Colonic mucosa (tissue), 4 donors: ENCODE measurements at regions not wholly inside any gene's neighbourhood (a gene's known extent, or its start where the extent isn't known, plus 50 kb on each side); places are given as distances from the start of the nearest gene placed in this dataset.

Source experiments
- DNase-seq: peaks from one replicate; pipeline ENCODE4 v3.0.0-alpha.2; 2020
- H3K27ac ChIP-seq: fragments of 200-600 bp; one replicate; pipeline ENCODE4 v1.8.0; 2021
- H3K27me3 ChIP-seq: fragments of 200-600 bp; one replicate; pipeline ENCODE4 v1.8.0; 2021
- H3K36me3 ChIP-seq: fragments of 200-600 bp; one replicate; pipeline ENCODE4 v1.8.0; 2021
- H3K4me1 ChIP-seq: fragments of 200-600 bp; one replicate; pipeline ENCODE4 v1.8.0; 2021; ENCODE audit warnings: mild to moderate bottlenecking
- H3K4me3 ChIP-seq: fragments of 200-600 bp; one replicate; pipeline ENCODE4 v1.8.0; 2021
- H3K9ac ChIP-seq, 2 donors: one replicate each; pipeline ENCODE4 v1.7.0; 2013; ENCODE audit warnings: control low read depth in 2 of 2, low read depth in 2 of 2, low read length in 2 of 2
- H3K9me3 ChIP-seq: fragments of 200-600 bp; one replicate; pipeline ENCODE4 v1.8.0; 2021
- intact Hi-C: fragments of 100-400 bp; cut with DNase I; formaldehyde crosslinking; loops from one replicate; pipeline ENCODE4 v1.14.1; 2022
- TF ChIP-seq, protein P1 (sequence below): fragments of 200-600 bp; IDR thresholded peaks from one replicate; pipeline ENCODE4 v1.8.0; 2022; ENCODE audit warnings: antibody characterized with exemption, mild to moderate bottlenecking
- donor health status: healthy.
- donor health status: DM: no; HTN: no; CAD: no.
- donor health status: DM: no; HTN: no; CAD: no.

DNA sequence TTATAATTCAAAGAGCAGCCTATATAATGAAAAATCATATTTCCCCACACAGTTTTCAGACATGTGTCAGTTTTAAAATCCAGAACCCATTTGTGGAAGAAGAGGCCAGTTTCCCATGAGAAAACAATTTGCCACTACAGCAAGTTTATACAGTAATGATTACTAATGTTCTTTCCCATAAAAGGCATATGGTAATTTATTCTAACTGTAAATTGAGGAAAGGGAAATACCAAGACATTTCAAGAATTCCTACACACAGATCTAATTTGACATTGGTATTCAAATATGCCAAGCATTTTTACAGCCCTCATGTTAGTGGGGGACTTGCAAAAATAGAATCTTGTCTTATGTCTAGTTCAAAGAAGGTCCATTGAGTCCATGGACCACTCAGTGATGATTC lies 1368.6 kb downstream of the FSTL5 start:
- TF ChIP-seq, protein P1, sequence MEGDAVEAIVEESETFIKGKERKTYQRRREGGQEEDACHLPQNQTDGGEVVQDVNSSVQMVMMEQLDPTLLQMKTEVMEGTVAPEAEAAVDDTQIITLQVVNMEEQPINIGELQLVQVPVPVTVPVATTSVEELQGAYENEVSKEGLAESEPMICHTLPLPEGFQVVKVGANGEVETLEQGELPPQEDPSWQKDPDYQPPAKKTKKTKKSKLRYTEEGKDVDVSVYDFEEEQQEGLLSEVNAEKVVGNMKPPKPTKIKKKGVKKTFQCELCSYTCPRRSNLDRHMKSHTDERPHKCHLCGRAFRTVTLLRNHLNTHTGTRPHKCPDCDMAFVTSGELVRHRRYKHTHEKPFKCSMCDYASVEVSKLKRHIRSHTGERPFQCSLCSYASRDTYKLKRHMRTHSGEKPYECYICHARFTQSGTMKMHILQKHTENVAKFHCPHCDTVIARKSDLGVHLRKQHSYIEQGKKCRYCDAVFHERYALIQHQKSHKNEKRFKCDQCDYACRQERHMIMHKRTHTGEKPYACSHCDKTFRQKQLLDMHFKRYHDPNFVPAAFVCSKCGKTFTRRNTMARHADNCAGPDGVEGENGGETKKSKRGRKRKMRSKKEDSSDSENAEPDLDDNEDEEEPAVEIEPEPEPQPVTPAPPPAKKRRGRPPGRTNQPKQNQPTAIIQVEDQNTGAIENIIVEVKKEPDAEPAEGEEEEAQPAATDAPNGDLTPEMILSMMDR: no peak
- H3K36me3 ChIP-seq: no peaks in the 10 kb centered on the region
- intact Hi-C loops: no loop called here
- no peak for DNase-seq
- no peaks in the 10 kb centered on the region for H3K27me3 ChIP-seq
- no peak overlapping the region for H3K27ac ChIP-seq
- no peak overlapping the region for H3K4me3 ChIP-seq
- no peak overlapping the region for H3K9ac ChIP-seq
- no peaks in the 10 kb centered on the region for H3K4me1 ChIP-seq
- H3K9me3 ChIP-seq: no peaks in the 10 kb centered on the region

DNA sequence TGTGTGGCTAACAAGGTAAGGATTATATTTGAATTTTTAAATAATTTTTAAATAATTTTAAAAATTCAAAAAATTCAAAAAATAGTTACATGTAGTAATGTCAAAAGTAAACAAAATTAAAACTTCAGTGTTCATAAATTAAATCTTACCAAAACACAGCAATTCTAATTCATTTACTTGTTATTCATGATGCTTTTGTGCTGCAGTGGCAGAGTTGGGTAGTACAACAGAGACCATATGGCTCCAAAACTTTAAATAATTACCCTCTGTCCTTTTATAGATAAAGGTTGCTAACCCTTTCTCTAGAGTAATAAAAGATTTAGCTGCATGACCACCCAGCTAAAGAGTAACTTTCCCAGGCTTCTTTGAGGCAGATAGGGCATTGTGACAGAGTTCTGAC lies 1355.6 kb downstream of the FSTL5 start:
- no peaks in the 10 kb centered on the region for H3K27me3 ChIP-seq
- no peaks in the 10 kb centered on the region for H3K9me3 ChIP-seq
- intact Hi-C loops: no loop called here
- TF ChIP-seq, protein P1: no peak
- DNase-seq: no peak
- no peak overlapping the region for H3K9ac ChIP-seq
- no peak overlapping the region for H3K27ac ChIP-seq
- no peaks in the 10 kb centered on the region for H3K4me1 ChIP-seq
- H3K4me3 ChIP-seq: no peak overlapping the region
- no peaks in the 10 kb centered on the region for H3K36me3 ChIP-seq

DNA sequence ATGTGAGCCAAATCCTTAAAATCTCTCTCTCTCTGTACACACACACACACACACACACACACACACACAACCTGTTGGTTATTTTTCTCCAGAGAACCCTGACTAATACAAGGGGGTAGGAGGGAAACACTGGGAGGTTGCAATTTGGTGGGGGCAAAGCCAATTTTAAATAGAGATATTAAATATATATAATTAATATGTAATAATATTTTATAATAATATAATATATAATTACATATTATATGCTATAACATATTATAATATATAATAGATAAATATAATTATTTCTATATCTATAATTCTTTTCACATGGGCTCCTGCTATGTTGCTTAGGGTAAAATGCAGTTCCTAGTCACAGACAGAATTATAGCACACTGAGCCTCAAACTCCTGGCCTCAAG lies 1354.2 kb downstream of the FSTL5 start:
- Histone ChIP-seq H3K4me1 (no peaks in the 10 kb centered on the region), H3K27me3 (no peaks in the 10 kb centered on the region), H3K27ac (no peak overlapping the region), H3K4me3 (no peak overlapping the region), H3K9ac (no peak overlapping the region), H3K36me3 (no peaks in the 10 kb centered on the region), H3K9me3 (no peaks in the 10 kb centered on the region)
- no peak for DNase-seq
- intact Hi-C loops: no loop called here
- TF ChIP-seq, protein P1: no peak

DNA sequence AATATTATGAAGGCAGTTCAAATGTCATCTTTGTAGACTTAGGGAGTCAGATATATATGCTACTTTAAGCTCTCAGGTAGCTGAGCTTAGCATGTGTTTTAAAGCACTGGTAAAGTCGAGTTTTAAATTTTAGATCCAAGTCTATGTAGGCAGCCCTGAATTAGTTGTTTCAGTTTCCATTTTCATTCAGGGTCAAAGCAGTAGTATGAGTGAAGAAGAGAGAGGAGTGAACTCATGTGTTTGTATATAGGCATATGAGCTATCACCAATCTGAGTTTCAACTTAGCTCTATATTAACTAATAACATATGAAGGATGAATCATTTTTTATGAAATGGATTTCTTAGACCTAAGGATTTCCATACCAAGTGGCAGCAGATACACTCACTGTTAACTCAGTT lies 1353.4 kb downstream of the FSTL5 start:
- no peak overlapping the region for H3K9ac ChIP-seq
- no peak overlapping the region for H3K4me3 ChIP-seq
- intact Hi-C loops: no loop called here
- H3K27ac ChIP-seq: no peak overlapping the region
- H3K9me3 ChIP-seq: no peaks in the 10 kb centered on the region
- DNase-seq: no peak
- H3K36me3 ChIP-seq: no peaks in the 10 kb centered on the region
- TF ChIP-seq, protein P1: no peak
- H3K27me3 ChIP-seq: no peaks in the 10 kb centered on the region
- H3K4me1 ChIP-seq: no peaks in the 10 kb centered on the region

DNA sequence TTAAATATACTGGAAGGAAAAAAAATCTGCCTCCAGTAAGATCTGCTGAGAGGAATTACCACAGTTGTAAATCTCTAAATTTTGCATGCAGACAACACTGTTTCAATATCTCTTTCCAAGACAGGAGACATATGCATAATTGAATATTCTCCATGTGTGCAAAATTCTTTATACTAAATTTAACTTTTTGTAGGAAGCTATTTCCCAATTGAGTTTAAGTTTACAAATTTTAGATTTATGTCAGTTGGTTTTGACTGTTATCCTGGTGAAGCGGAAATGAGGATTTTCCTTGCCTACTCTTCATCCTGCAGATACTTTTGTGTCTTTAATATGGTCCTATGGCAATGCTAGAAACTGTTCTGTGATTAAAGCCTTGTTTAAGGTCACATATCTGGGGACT lies 1352.9 kb downstream of the FSTL5 start:
- TF ChIP-seq, protein P1: no peak
- no peak overlapping the region for H3K4me3 ChIP-seq
- no peak overlapping the region for H3K9ac ChIP-seq
- no peaks in the 10 kb centered on the region for H3K36me3 ChIP-seq
- H3K4me1 ChIP-seq: no peaks in the 10 kb centered on the region
- no peak overlapping the region for H3K27ac ChIP-seq
- intact Hi-C loops: no loop called here
- DNase-seq: no peak
- H3K27me3 ChIP-seq: no peaks in the 10 kb centered on the region
- H3K9me3 ChIP-seq: no peaks in the 10 kb centered on the region

DNA sequence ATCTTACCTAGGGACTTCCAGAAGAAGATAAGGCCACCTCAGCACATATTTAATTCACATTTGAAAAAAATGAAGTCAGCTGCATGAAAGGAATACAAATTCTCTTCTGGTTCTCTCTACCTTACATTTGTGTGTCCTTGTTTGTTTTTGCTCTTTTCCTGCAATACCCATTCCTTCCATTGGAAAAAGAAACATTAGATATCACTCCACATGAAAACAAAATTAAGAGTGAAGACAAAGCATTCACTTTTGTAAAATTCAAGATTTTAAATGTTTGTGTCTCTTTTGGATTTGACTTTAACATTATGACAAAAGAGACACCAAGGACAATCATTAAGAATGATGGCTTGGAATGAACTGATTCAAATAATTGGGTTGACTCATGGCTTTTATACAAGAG lies 1351.8 kb downstream of the FSTL5 start:
- no peak for DNase-seq
- Histone ChIP-seq H3K9ac (no peak overlapping the region), H3K27ac (no peak overlapping the region), H3K4me3 (no peak overlapping the region), H3K27me3 (no peaks in the 10 kb centered on the region), H3K36me3 (no peaks in the 10 kb centered on the region), H3K4me1 (no peaks in the 10 kb centered on the region), H3K9me3 (no peaks in the 10 kb centered on the region)
- TF ChIP-seq, protein P1: no peak
- intact Hi-C loops: no loop called here
